OCI-M2 (cell line): ENCODE measurements at regions not wholly inside any gene's neighbourhood (a gene's known extent, or its start where the extent isn't known, plus 50 kb on each side); places are given as distances from the start of the nearest gene placed in this dataset.

Experiments used
- DNase-seq: peaks from one replicate; lab custom pipeline; 2025; ENCODE audit not compliant: unreplicated experiment; lab: John Stamatoyannopoulos, UW

GRCh38 chr3:162096874-162097273 lies 600.3 kb downstream of the OTOL1 start:
- no peak for DNase-seq

GRCh38 chr3:162103808-162104207 lies 607.2 kb downstream of the OTOL1 start:
- no peak for DNase-seq

GRCh38 chr3:162111861-162112260 lies 615.3 kb downstream of the OTOL1 start:
- no peak for DNase-seq

- no peak for DNase-seq
Observed at GRCh38 chr3:162112719-162113118, 616.1 kb downstream of the OTOL1 start.

- no peak for DNase-seq
Observed at GRCh38 chr3:162117961-162118360, 621.4 kb downstream of the OTOL1 start.

- no peak for DNase-seq
Observed at GRCh38 chr3:162119651-162120050, 623.0 kb downstream of the OTOL1 start.

GRCh38 chr3:162122405-162122804 lies 625.8 kb downstream of the OTOL1 start:
- no peak for DNase-seq

- DNase-seq, result no peak
Observed at GRCh38 chr3:162125790-162126189, 629.2 kb downstream of the OTOL1 start.

- no peak for DNase-seq
Observed at GRCh38 chr3:162130582-162130981, 634.0 kb downstream of the OTOL1 start.

- no peak for DNase-seq
Observed at GRCh38 chr3:162132981-162133380, 636.4 kb downstream of the OTOL1 start.

- peak; percentile 3 for DNase-seq
Observed at GRCh38 chr3:162134571-162134970, 638.0 kb downstream of the OTOL1 start.

GRCh38 chr3:162136136-162136535 lies 639.5 kb downstream of the OTOL1 start:
- no peak for DNase-seq

GRCh38 chr3:162138509-162138908 lies 641.9 kb downstream of the OTOL1 start:
- DNase-seq, result no peak

- no peak for DNase-seq
Observed at GRCh38 chr3:162139841-162140240, 643.2 kb downstream of the OTOL1 start.

GRCh38 chr3:162141272-162141791 lies 644.7 kb downstream of the OTOL1 start:
- no peak for DNase-seq

- no peak for DNase-seq
Observed at GRCh38 chr3:162142511-162142910, 645.9 kb downstream of the OTOL1 start.

GRCh38 chr3:162143180-162143579 lies 646.6 kb downstream of the OTOL1 start:
- no peak for DNase-seq

- DNase-seq, result no peak
Observed at GRCh38 chr3:162147996-162148395, 651.4 kb downstream of the OTOL1 start.

GRCh38 chr3:162150790-162151189 lies 654.2 kb downstream of the OTOL1 start:
- no peak for DNase-seq

- DNase-seq, result no peak
Observed at GRCh38 chr3:162152636-162153035, 656.0 kb downstream of the OTOL1 start.

- no peak for DNase-seq
Observed at GRCh38 chr3:162161595-162161994, 665.0 kb downstream of the OTOL1 start.

- no peak for DNase-seq
Observed at GRCh38 chr3:162165346-162165745, 668.7 kb downstream of the OTOL1 start.

GRCh38 chr3:162166543-162166942 lies 669.9 kb downstream of the OTOL1 start:
- no peak for DNase-seq

GRCh38 chr3:162168715-162169114 lies 672.1 kb downstream of the OTOL1 start:
- DNase-seq, result no peak
